ENCODE measurements at regions not wholly inside any gene's neighbourhood (a gene's known extent, or its start where the extent isn't known, plus 50 kb on each side); places are given as distances from the start of the nearest gene placed in this dataset.

- DNase-seq (ENCODE audit: low read depth in 2 of 2): no peak
These were observed 146.8 kb downstream of the SMAD6 start for GRCh38 chr15:66848686-66849392.

- no peak for DNase-seq (ENCODE audit: low read depth in 2 of 2)
These were observed 147.3 kb downstream of the SMAD6 start for GRCh38 chr15:66849393-66849745.

- DNase-seq (ENCODE audit: low read depth in 2 of 2): no peak
These were observed 147.7 kb downstream of the SMAD6 start for GRCh38 chr15:66849746-66850077.

- DNase-seq (ENCODE audit: low read depth in 2 of 2): no peak
These were observed 148.3 kb downstream of the SMAD6 start for GRCh38 chr15:66850078-66850991.

GRCh38 chr15:66850996-66851310, 148.9 kb downstream of the SMAD6 start:
- DNase-seq (ENCODE audit: low read depth in 2 of 2): no peak

- DNase-seq (ENCODE audit: low read depth in 2 of 2): peak; percentile 57 to 64
These were observed 149.5 kb downstream of the SMAD6 start for GRCh38 chr15:66851311-66852063.

- no peak for DNase-seq (ENCODE audit: low read depth in 2 of 2)
These were observed 150.2 kb downstream of the SMAD6 start for GRCh38 chr15:66852064-66852905.

GRCh38 chr15:66854012-66854965, 152.3 kb downstream of the SMAD6 start:
- no peak for DNase-seq (ENCODE audit: low read depth in 2 of 2)

- DNase-seq (ENCODE audit: low read depth in 2 of 2): no peak
These were observed 153.0 kb downstream of the SMAD6 start for GRCh38 chr15:66855041-66855440.

GRCh38 chr15:66857694-66858093, 155.7 kb downstream of the SMAD6 start:
- no peak for DNase-seq (ENCODE audit: low read depth in 2 of 2)

- DNase-seq (ENCODE audit: low read depth in 2 of 2): no peak
These were observed 156.6 kb downstream of the SMAD6 start for GRCh38 chr15:66858423-66859207.

GRCh38 chr15:66859688-66860253, 157.7 kb downstream of the SMAD6 start:
- DNase-seq (ENCODE audit: low read depth in 2 of 2): no peak

GRCh38 chr15:66860844-66861243, 158.8 kb downstream of the SMAD6 start:
- no peak for DNase-seq (ENCODE audit: low read depth in 2 of 2)

- DNase-seq (ENCODE audit: low read depth in 2 of 2): no peak
These were observed 160.3 kb downstream of the SMAD6 start for GRCh38 chr15:66862111-66862939.

- peak; percentile 55 to 62 for DNase-seq (ENCODE audit: low read depth in 2 of 2)
These were observed 160.9 kb downstream of the SMAD6 start for GRCh38 chr15:66862940-66863335.

GRCh38 chr15:66863390-66864085, 161.5 kb downstream of the SMAD6 start:
- DNase-seq (ENCODE audit: low read depth in 2 of 2): no peak

- no peak for DNase-seq (ENCODE audit: low read depth in 2 of 2)
These were observed 162.2 kb downstream of the SMAD6 start for GRCh38 chr15:66864086-66864830.
